PC-3 (cell line): ENCODE measurements at regions not wholly inside any gene's neighbourhood (a gene's known extent, or its start where the extent isn't known, plus 50 kb on each side); places are given as distances from the start of the nearest gene placed in this dataset.

Experiments used
- ATAC-seq: fragments of 200-7000 bp; cut with Tn5 transposase; 2 replicates; pipeline ENCODE4 v1.9.1; 2020; ENCODE audit warnings: mild to moderate bottlenecking, moderate library complexity
- BruUV-seq: library from RNA; stranded (reverse); fragments of 400-500 nt; replicated peaks from 2 replicates; lab custom pipeline; 2021; lab: Mats Ljungman, UMichigan
- CTCF ChIA-PET: fragments of 300-600 bp; sonication (Branson Sonifier 250); formaldehyde crosslinking; loops from one replicate; lab custom pipeline; 2022; ENCODE audit warnings: antibody characterized with exemption; lab: Charles Lee
- POLR2A ChIA-PET: fragments of 300-600 bp; sonication (Branson Sonifier 250); formaldehyde crosslinking; loops from one replicate; lab custom pipeline; 2022; ENCODE audit warnings: antibody characterized with exemption; ENCODE audit not compliant: unreplicated experiment; lab: Charles Lee
- DNase-seq: peaks from one replicate; pipeline ENCODE4 v3.0.0-alpha.2; 2015
- H2AFZ ChIP-seq: fragments of 300-600 bp; sonication (generic); 2 replicates; pipeline ENCODE4 v1.6.0; 2016; ENCODE audit warnings: antibody characterized with exemption, low read length
- H3F3A ChIP-seq: fragments of 300-600 bp; sonication (generic); one replicate; pipeline ENCODE4 v1.6.0; 2017; ENCODE audit warnings: antibody characterized with exemption, low read length, control low read depth, mild to moderate bottlenecking; ENCODE audit not compliant: unreplicated experiment
- H3K27ac ChIP-seq: fragments of 300-600 bp; sonication (generic); 2 replicates; pipeline ENCODE4 v1.5.1; 2016; ENCODE audit warnings: mild to moderate bottlenecking, low read length
- H3K27me3 ChIP-seq: fragments of 300-600 bp; sonication (generic); 2 replicates; pipeline ENCODE4 v1.6.1; 2016; ENCODE audit warnings: low read length, mixed read lengths
- H3K36me3 ChIP-seq: fragments of 300-600 bp; sonication (generic); 2 replicates; pipeline ENCODE4 v1.6.1; 2016; ENCODE audit warnings: low read depth, mixed run types, low read length, mixed read lengths
- H3K4me1 ChIP-seq: fragments of 300-600 bp; sonication (generic); 2 replicates; pipeline ENCODE4 v1.5.1; 2016; ENCODE audit warnings: low read length; ENCODE audit not compliant: insufficient read depth
- H3K4me2 ChIP-seq: fragments of 300-600 bp; sonication (generic); 2 replicates; pipeline ENCODE4 v1.6.0; 2016; ENCODE audit warnings: low read length
- H3K4me3 ChIP-seq: fragments of 300-600 bp; sonication (generic); 2 replicates; pipeline ENCODE4 v1.5.1; 2016; ENCODE audit warnings: mild to moderate bottlenecking, low read length, mixed read lengths
- H3K79me2 ChIP-seq: fragments of 300-600 bp; sonication (generic); 2 replicates; pipeline ENCODE4 v1.6.1; 2017; ENCODE audit warnings: low read length, mixed read lengths
- H3K9ac ChIP-seq: fragments of 300-600 bp; sonication (generic); 2 replicates; pipeline ENCODE4 v1.6.0; 2016; ENCODE audit warnings: mild to moderate bottlenecking, low read length
- H3K9me2 ChIP-seq: fragments of 300-600 bp; sonication (generic); replicated peaks from 2 replicates; pipeline ENCODE4 v1.6.1; 2016; ENCODE audit warnings: mixed run types, low read length, mixed read lengths
- H3K9me3 ChIP-seq: fragments of 300-600 bp; sonication (generic); 2 replicates; pipeline ENCODE4 v1.6.1; 2016; ENCODE audit warnings: low read length, mixed read lengths
- H4K20me1 ChIP-seq: fragments of 300-600 bp; sonication (generic); 2 replicates; pipeline ENCODE4 v1.6.1; 2016; ENCODE audit warnings: low read length, mixed read lengths
- EZH2 ChIP-seq: fragments of 300-600 bp; sonication (generic); IDR thresholded peaks from one replicate; pipeline ENCODE4 v1.6.1; 2017; ENCODE audit warnings: antibody characterized with exemption, mild to moderate bottlenecking, low read length; ENCODE audit not compliant: unreplicated experiment
- EZH2phosphoT487 ChIP-seq: fragments of 300-600 bp; sonication (generic); IDR thresholded peaks from 2 replicates; pipeline ENCODE4 v1.6.1; 2018; ENCODE audit warnings: mild to moderate bottlenecking, antibody characterized with exemption, low read length, borderline replicate concordance
- intact Hi-C: fragments of 100-400 bp; cut with micrococcal nuclease; formaldehyde crosslinking; loops from 2 replicates; pipeline ENCODE4 v1.9.0; 2023
- TF ChIP-seq, protein P1 (sequence below): fragments of 300-600 bp; sonication (generic); conservative IDR thresholded peaks from 2 replicates; pipeline ENCODE4 v1.5.1; 2017; ENCODE audit warnings: antibody characterized with exemption, low read depth, mild to moderate bottlenecking, low read length

DNA sequence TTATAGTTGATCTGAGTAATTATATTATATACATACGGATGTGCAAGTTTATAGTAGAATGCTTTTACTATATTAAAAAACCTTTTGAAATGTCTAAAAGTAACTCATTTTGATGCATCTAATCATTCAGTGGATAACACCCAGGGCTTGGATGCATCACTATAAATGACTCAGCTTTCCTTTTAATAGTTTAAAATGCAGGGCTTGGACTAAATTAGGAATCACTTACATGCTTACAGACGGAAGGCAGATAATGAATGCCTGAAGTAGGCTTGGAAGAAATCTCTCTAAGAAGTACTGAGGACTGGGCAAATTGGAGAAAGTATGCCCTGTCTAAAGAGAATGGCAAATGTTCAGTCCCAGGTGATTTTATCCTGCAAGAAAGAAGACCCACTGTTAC lies 362.5 kb upstream of the CCNH start:
- POLR2A ChIA-PET, result no interaction called here
- Histone ChIP-seq H2AFZ (no peak overlapping the region), H3K4me3 (no peak overlapping the region), H3K9ac (no peak overlapping the region), H3K79me2 (no peaks in the 10 kb centered on the region), H4K20me1 (no peaks in the 10 kb centered on the region), H3K9me2 (no peaks in the 10 kb centered on the region), H3K4me1 (no peaks in the 10 kb centered on the region), H3K27ac (no peak overlapping the region), H3K27me3 (no peaks in the 10 kb centered on the region), H3K9me3 (no peaks in the 10 kb centered on the region), H3K36me3 (no peaks in the 10 kb centered on the region), H3F3A (no peaks in the 10 kb centered on the region), H3K4me2 (no peak overlapping the region)
- ATAC-seq (peak; percentile 48), DNase-seq (no peak)
- CTCF ChIA-PET, result no interaction called here
- TF ChIP-seq EZH2phosphoT487 (no peak), EZH2 (no peak)
- TF ChIP-seq, protein P1, sequence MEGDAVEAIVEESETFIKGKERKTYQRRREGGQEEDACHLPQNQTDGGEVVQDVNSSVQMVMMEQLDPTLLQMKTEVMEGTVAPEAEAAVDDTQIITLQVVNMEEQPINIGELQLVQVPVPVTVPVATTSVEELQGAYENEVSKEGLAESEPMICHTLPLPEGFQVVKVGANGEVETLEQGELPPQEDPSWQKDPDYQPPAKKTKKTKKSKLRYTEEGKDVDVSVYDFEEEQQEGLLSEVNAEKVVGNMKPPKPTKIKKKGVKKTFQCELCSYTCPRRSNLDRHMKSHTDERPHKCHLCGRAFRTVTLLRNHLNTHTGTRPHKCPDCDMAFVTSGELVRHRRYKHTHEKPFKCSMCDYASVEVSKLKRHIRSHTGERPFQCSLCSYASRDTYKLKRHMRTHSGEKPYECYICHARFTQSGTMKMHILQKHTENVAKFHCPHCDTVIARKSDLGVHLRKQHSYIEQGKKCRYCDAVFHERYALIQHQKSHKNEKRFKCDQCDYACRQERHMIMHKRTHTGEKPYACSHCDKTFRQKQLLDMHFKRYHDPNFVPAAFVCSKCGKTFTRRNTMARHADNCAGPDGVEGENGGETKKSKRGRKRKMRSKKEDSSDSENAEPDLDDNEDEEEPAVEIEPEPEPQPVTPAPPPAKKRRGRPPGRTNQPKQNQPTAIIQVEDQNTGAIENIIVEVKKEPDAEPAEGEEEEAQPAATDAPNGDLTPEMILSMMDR, result no peak
- no TSS peak for BruUV-seq
- intact Hi-C loops, result no loop called here

DNA sequence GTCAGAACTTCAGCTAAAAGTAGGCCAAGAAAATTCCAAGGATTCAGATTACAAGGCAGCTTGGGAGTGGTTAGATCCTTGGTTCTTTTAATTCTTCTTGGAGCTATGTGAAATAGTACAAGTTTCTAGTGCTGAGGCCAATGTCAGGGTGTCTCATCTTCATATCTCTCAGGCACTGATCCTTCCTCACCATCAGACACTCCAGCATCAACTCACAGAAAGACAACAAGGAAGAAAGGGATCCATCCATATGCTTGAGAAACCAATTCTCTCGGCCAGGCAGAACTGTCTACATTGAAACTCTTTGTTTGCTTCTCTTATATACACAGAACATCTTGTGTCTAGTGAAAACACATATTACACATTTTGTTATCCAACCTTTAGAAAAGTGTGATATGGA lies 362.1 kb upstream of the CCNH start:
- Histone ChIP-seq H3K4me1 (no peaks in the 10 kb centered on the region), H3K4me3 (no peak overlapping the region), H3K9ac (no peak overlapping the region), H3F3A (no peaks in the 10 kb centered on the region), H3K36me3 (no peaks in the 10 kb centered on the region), H4K20me1 (no peaks in the 10 kb centered on the region), H2AFZ (no peak overlapping the region), H3K79me2 (no peaks in the 10 kb centered on the region), H3K9me2 (no peaks in the 10 kb centered on the region), H3K27me3 (no peaks in the 10 kb centered on the region), H3K9me3 (no peaks in the 10 kb centered on the region), H3K27ac (no peak overlapping the region), H3K4me2 (no peak overlapping the region)
- TF ChIP-seq, protein P1, result no peak
- no peak for TF ChIP-seq EZH2phosphoT487
- TF ChIP-seq EZH2, result no peak
- POLR2A ChIA-PET, result no interaction called here
- ATAC-seq (no peak), DNase-seq (no peak)
- intact Hi-C loops, result no loop called here
- BruUV-seq, result no TSS peak
- CTCF ChIA-PET, result no interaction called here

DNA sequence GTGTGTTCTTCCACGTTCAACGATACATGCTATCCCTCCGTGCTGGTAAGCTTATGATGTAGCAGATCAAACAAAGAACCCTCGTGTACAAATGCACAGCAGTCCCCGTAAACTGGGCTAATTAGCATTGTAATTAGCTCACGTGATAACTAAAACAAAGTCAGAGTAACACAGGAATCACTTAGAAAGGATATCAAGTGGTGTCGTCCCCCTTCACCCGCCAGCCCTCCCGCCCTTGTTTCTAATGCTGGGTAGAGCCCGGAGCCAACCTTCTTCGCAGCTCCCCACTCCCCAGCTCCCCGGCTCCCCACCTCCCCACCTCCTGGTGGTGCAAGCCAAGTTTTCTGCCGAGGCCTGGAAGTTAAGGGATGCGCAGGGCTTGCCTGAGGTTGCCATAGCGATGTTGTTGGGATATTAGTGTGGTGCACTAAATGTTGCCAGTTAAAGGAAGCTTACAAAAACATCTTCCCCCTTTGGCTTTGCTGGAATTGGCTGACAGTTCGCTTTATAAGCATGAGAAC lies 357.9 kb upstream of the CCNH start:
- Histone ChIP-seq H3K27me3 (no peaks in the 10 kb centered on the region), H3K27ac (no peak overlapping the region), H3K79me2 (no peaks in the 10 kb centered on the region), H3K9me3 (no peaks in the 10 kb centered on the region), H2AFZ (no peak overlapping the region), H3K9me2 (no peaks in the 10 kb centered on the region), H3K4me3 (no peak overlapping the region), H3K4me2 (no peak overlapping the region), H3K36me3 (no peaks in the 10 kb centered on the region), H3F3A (no peaks in the 10 kb centered on the region), H3K9ac (no peak overlapping the region), H4K20me1 (no peaks in the 10 kb centered on the region), H3K4me1 (peaks cover 13% of the 10 kb centered on the region)
- no peak for DNase-seq
- ChIA-PET CTCF (no interaction called here), POLR2A (no interaction called here)
- no peak for TF ChIP-seq EZH2phosphoT487
- ATAC-seq, result no peak
- intact Hi-C loops, result no loop called here
- no TSS peak for BruUV-seq
